Heart left ventricle (tissue), 16 donors: ENCODE measurements at regions not wholly inside any gene's neighbourhood (a gene's known extent, or its start where the extent isn't known, plus 50 kb on each side); places are given as distances from the start of the nearest gene placed in this dataset.

Experiments used
- ATAC-seq, 4 donors: fragments of 200-7000 bp; cut with Tn5 transposase; one replicate each; pipeline ENCODE4 v1.9.1; 2020 to 2022; ENCODE audit warnings: moderate library complexity in 4 of 4, mild to moderate bottlenecking in 3 of 4, moderate number of reproducible peaks in 1 of 4
- DNase-seq, 5 donors: peaks; one replicate each; pipeline ENCODE4 v3.0.0-alpha.2; 2020
- H3K27ac ChIP-seq, 12 donors: fragments of 200-600 bp; sonication (generic) in 4 of 12; one replicate each; pipeline versions ENCODE4 v1.5.0 to v1.8.0; 2016 to 2022; ENCODE audit warnings: mild to moderate bottlenecking in 2 of 12
- H3K27me3 ChIP-seq, 9 donors: fragments of 200-600 bp; sonication (generic) in 2 of 9; one replicate each; pipeline versions ENCODE4 v1.5.1 to v1.8.0; 2016 to 2022; ENCODE audit warnings: mild to moderate bottlenecking in 3 of 9
- H3K36me3 ChIP-seq, 9 donors: fragments of 200-600 bp; sonication (generic) in 2 of 9; one replicate each; pipeline versions ENCODE4 v1.5.0 to v1.8.0; 2018 to 2022; ENCODE audit warnings: mild to moderate bottlenecking in 2 of 9
- H3K4me1 ChIP-seq, 12 donors: fragments of 200-600 bp; sonication (generic) in 4 of 12; one replicate each; pipeline versions ENCODE4 v1.5.0 to v1.8.0; 2016 to 2022; ENCODE audit warnings: mild to moderate bottlenecking in 3 of 12
- H3K4me3 ChIP-seq, 12 donors: fragments of 200-600 bp; sonication (generic) in 4 of 12; one replicate each; pipeline versions ENCODE4 v1.5.0 to v1.8.0; 2017 to 2022; ENCODE audit warnings: mild to moderate bottlenecking in 9 of 12, moderate library complexity in 4 of 12
- H3K9me3 ChIP-seq, 12 donors: fragments of 200-600 bp; sonication (generic) in 4 of 12; one replicate each; pipeline versions ENCODE4 v1.5.0 to v1.8.0; 2016 to 2022; ENCODE audit warnings: mild to moderate bottlenecking in 1 of 12
- POLR2A ChIP-seq, 2 donors: fragments of 450-650 bp; IDR thresholded peaks; one replicate each; pipeline ENCODE4 v1.6.1; 2017; ENCODE audit warnings: antibody characterized with exemption in 2 of 2, mild to moderate bottlenecking in 2 of 2, moderate library complexity in 2 of 2
- WGBS, 4 donors: extraction: QIAGEN DNeasy Blood & Tissue Kit in 2 of 4; methylation state at CpG; one replicate each; pipeline versions ENCODE4 v1.1.5 to v1.1.7; 2013 to 2018; 5-methylcytosine and 5-hydroxymethylcytosine counted together
- intact Hi-C, 10 donors: fragments of 100-400 bp; cut with DNase I; formaldehyde crosslinking; loops; one replicate each; pipeline versions ENCODE4 v1.11.1 to v1.14.2; 2022
- TF ChIP-seq, protein P1 (sequence below), 12 donors: fragments of 200-600 bp; sonication (generic) in 4 of 12; IDR thresholded peaks; one replicate each; pipeline versions ENCODE4 v1.5.0 to v1.8.0; 2018 to 2022; ENCODE audit warnings: antibody characterized with exemption in 12 of 12, mild to moderate bottlenecking in 5 of 12
- donor health status: ischemic (EF 13 %, LVEDD 7.1; RV severe dilation, severe dysfunction).
- donor health status: healthy with polysubstance abuse.
- donor health status: DM: no; HTN: yes; CAD: no.
- donor health status: DM: no; HTN: no; CAD: no.
- donor health status: ischemic (EF 25% LVEDD 6.9; RV normal size, moderate dysfunction).
- donor health status: ischemic (EF 25% LVEDD 5.7; RV mildly dilated, moderate dysfunction).
- donor health status: healthy.
- donor health status: DM: yes; HTN: yes; CAD: no.
- donor health status: ischemic (EF 35%, LVEDD 5.7; RV mildly dilated, moderate dysfunction).
- donor health status: nonischemic (EF 11% LVEDD 7.7; RV severe dilation, severe dysfunction).
- donor health status: DM: yes; HTN: yes; CAD: no.
- donor health status: PGD.
- donor health status: ischemic (EF 29% LVEDD 5.4; RV normal size, mild dysfunction).
- donor health status: nonischemic (EF 23%, LVEDD 6.1; RV moderate dilation, normal function).

DNA sequence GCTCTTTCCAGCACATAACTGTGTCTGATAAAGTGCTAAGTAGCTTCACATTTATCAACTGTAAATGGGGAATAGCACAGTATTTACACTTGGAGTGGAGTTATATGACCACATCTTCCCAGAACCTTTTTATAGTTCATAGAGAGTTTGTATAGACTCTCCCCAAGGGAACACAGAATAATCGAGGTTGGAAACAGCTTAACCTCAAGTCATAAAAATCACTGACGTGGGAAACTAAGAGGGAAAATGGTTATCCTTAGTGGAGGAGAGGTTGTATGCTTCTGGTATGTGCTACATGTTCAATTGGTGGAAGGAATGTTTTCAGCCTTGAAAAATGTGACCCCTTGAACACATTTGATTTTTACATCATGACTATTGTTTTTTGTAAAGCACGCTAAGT, 167.9 kb upstream of the KIAA1217 start:
- intact Hi-C loops, result no loop called here
- peaks cover 0 to 3% (median 0%) of the 10 kb centered on the region in 12 donors for H3K4me1 ChIP-seq
- H3K36me3 ChIP-seq, result no peaks in the 10 kb centered on the region
- H3K9me3 ChIP-seq, result peaks cover 0 to 3% (median 0%) of the 10 kb centered on the region in 12 donors
- H3K27me3 ChIP-seq, result no peaks in the 10 kb centered on the region
- no peak overlapping the region for H3K4me3 ChIP-seq
- TF ChIP-seq, protein P1, sequence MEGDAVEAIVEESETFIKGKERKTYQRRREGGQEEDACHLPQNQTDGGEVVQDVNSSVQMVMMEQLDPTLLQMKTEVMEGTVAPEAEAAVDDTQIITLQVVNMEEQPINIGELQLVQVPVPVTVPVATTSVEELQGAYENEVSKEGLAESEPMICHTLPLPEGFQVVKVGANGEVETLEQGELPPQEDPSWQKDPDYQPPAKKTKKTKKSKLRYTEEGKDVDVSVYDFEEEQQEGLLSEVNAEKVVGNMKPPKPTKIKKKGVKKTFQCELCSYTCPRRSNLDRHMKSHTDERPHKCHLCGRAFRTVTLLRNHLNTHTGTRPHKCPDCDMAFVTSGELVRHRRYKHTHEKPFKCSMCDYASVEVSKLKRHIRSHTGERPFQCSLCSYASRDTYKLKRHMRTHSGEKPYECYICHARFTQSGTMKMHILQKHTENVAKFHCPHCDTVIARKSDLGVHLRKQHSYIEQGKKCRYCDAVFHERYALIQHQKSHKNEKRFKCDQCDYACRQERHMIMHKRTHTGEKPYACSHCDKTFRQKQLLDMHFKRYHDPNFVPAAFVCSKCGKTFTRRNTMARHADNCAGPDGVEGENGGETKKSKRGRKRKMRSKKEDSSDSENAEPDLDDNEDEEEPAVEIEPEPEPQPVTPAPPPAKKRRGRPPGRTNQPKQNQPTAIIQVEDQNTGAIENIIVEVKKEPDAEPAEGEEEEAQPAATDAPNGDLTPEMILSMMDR (IDR thresholded peaks at IDR 0.05), result no peak
- TF ChIP-seq POLR2A (IDR thresholded peaks at IDR 0.05), result no peak
- no peak for ATAC-seq
- DNase-seq, result no peak
- no peak overlapping the region for H3K27ac ChIP-seq
- 54 to 66% (median 61%) methylated on average over 3 of the region's 3 CpGs for WGBS, 4 donors

DNA sequence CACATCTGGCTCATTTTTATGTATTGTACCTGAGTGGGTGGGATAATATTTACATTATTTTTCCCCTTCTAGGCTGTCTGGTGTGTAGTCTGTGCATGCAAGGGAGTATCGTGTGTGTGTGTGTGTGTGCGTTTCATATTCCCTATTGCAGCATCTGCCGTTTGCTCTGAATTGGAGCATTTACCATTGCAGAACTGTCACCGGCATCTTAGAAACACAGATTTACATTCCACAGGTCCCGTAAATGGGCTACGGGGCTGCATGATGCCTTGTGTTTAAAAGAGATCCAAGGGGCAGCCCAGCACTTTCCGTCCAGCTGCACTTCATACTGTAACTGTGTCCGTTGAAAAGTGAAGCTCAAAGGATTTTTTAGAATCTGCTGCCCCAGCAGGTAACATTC, 167.1 kb upstream of the KIAA1217 start:
- WGBS, 4 donors, result 77 to 90% (median 87%) methylated on average over 8 of the region's 8 CpGs
- Histone ChIP-seq H3K27ac (no peak overlapping the region), H3K9me3 (peaks cover 0 to 3% (median 0%) of the 10 kb centered on the region in 12 donors), H3K27me3 (no peaks in the 10 kb centered on the region), H3K36me3 (no peaks in the 10 kb centered on the region), H3K4me3 (no peak overlapping the region), H3K4me1 (peaks cover 0 to 3% (median 0%) of the 10 kb centered on the region in 12 donors)
- DNase-seq (no peak), ATAC-seq (no peak)
- intact Hi-C loops, result no loop called here
- TF ChIP-seq POLR2A (IDR thresholded peaks at IDR 0.05), result no peak
- TF ChIP-seq, protein P1 (IDR thresholded peaks at IDR 0.05), result no peak

DNA sequence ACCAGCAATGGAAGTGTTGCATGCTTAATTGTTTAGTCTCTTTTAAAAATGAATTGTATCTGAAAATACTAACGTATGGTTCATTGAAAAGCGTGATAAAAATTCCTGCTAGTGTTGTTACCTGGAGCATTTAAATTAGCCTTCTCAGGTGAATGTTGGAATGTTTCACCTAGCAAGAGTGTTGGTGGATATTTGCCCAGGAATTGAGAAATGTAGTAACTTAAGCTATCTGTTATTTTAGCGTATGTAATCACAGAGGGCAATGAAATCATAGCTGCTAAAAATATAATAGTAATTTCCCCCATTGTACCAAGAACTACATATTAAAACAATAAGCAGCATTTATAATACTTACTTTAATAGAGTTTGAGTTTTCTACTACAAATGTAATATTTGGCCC, 166.1 kb upstream of the KIAA1217 start:
- 78 to 84% (median 81%) methylated on average over 3 of the region's 3 CpGs for WGBS, 4 donors
- DNase-seq (no peak), ATAC-seq (no peak)
- TF ChIP-seq, protein P1 (IDR thresholded peaks at IDR 0.05), result no peak
- TF ChIP-seq POLR2A (IDR thresholded peaks at IDR 0.05), result no peak
- Histone ChIP-seq H3K36me3 (no peaks in the 10 kb centered on the region), H3K4me3 (no peak overlapping the region), H3K4me1 (peaks cover 0 to 3% (median 0%) of the 10 kb centered on the region in 12 donors), H3K27ac (no peak overlapping the region), H3K27me3 (no peaks in the 10 kb centered on the region), H3K9me3 (no peaks in the 10 kb centered on the region)
- intact Hi-C loops, result no loop called here

GRCh38 chr10:24046060-24046459, 162.9 kb upstream of the KIAA1217 start:
- no peak for TF ChIP-seq POLR2A (IDR thresholded peaks at IDR 0.05)
- TF ChIP-seq, protein P1 (IDR thresholded peaks at IDR 0.05), result no peak
- intact Hi-C loops, result no loop called here

More at GRCh38 chr10:24046060-24046459, 162.9 kb upstream of the KIAA1217 start:
- H3K27me3 ChIP-seq, result no peaks in the 10 kb centered on the region
- no peaks in the 10 kb centered on the region for H3K36me3 ChIP-seq
- no peak overlapping the region for H3K27ac ChIP-seq
- WGBS, 4 donors, result 95 to 99% (median 95%) methylated on average over 2 of the region's 2 CpGs
- H3K9me3 ChIP-seq, result peaks cover 0 to 17% (median 8%) of the 10 kb centered on the region in 12 donors
- ATAC-seq (no peak), DNase-seq (no peak)
- H3K4me3 ChIP-seq, result no peak overlapping the region
- no peaks in the 10 kb centered on the region for H3K4me1 ChIP-seq
